H54 (cell line): ENCODE measurements at regions not wholly inside any gene's neighbourhood (a gene's known extent, or its start where the extent isn't known, plus 50 kb on each side); places are given as distances from the start of the nearest gene placed in this dataset.

ENCODE experiments used
- DNase-seq: peaks from one replicate; pipeline ENCODE4 v3.0.0; 2011; ENCODE audit warnings: low spot score, mixed read lengths; ENCODE audit not compliant: insufficient read length
- FAIRE-seq: peaks from 3 replicates; lab custom pipeline; 2011; peaks lifted over from hg19 to GRCh38; lab: Jason Lieb, UNC
- POLR2A ChIP-seq: IDR thresholded peaks from 2 replicates; pipeline ENCODE4 v1.6.1; 2011; ENCODE audit warnings: low read depth, mild to moderate bottlenecking, low read length

GRCh38 chr21:28439788-28440187 is 552.9 kb downstream of the LTN1 start:
- FAIRE-seq (no peak), DNase-seq (no peak)
- TF ChIP-seq POLR2A, result no peak

- FAIRE-seq (no peak), DNase-seq (no peak)
- TF ChIP-seq POLR2A, result no peak
Measured at GRCh38 chr21:28439251-28439650, 553.4 kb downstream of the LTN1 start.

- DNase-seq (no peak), FAIRE-seq (no peak)
Measured at GRCh38 chr21:28437061-28437460, 555.6 kb downstream of the LTN1 start.

DNA sequence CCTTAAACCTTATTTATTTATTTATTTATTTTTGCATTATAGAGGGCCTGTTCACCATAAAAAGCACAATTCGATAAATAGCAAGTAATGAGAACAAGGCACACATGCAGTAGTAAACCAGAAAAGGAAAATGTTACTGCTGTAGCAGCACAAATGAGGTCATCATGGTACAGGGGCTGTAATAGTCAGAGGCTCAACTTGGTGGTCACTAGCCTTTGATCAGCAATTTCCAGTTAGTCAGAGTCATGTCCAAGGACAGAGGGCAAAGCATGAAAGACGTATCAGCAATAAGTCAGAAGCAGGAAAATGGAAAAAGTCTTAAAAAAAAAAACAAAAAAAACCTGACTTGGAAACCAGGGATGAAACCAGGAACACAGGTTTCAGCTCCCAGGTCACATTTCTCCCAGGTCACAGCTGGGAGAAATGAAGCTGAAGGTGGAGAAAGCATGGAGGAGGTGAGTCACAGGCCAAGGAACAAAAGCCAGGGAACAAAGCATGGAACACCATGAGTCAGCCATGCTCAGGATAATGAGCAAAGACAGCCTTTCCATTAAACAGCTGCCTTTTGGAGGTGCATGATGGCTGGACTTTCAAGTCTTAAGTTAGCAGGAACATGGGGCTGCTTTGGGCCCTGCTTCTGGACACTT is 556.3 kb downstream of the LTN1 start:
- FAIRE-seq (peak; percentile 97), DNase-seq (peak; percentile 28)
- no peak for TF ChIP-seq POLR2A

More at GRCh38 chr21:28437061-28437460, 555.6 kb downstream of the LTN1 start:
- no peak for TF ChIP-seq POLR2A

GRCh38 chr21:28431527-28432200 is 561.0 kb downstream of the LTN1 start:
- no peak for TF ChIP-seq POLR2A
- FAIRE-seq, result no peak
- no peak for DNase-seq

GRCh38 chr21:28431022-28431421 is 561.7 kb downstream of the LTN1 start:
- FAIRE-seq, result no peak
- DNase-seq, result no peak
- TF ChIP-seq POLR2A, result no peak

DNA sequence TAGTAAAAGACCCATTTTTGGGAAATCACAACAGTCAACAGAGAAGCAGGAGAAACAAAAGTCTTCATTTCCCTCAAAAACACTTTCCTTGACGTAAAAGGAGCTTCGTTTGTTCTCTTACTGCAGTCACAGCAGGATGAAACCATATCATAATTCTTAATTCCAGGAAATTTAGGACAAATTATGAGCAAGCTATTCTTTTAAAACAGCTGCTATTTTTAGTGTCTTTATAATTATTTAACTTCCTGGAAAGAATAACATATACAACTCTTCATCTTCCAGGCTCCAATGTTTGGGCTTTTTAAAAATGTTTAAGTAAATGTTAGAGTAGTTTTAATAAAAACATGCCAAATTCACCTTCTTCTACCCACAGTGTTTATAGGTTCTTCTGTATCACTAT is 563.5 kb downstream of the LTN1 start:
- DNase-seq, result no peak
- no peak for TF ChIP-seq POLR2A
- FAIRE-seq, result no peak

- DNase-seq (no peak), FAIRE-seq (no peak)
- TF ChIP-seq POLR2A, result no peak
Measured at GRCh38 chr21:28427394-28428022, 565.2 kb downstream of the LTN1 start.

GRCh38 chr21:28426545-28426944 is 566.1 kb downstream of the LTN1 start:
- no peak for TF ChIP-seq POLR2A
- no peak for FAIRE-seq
- DNase-seq, result no peak

DNA sequence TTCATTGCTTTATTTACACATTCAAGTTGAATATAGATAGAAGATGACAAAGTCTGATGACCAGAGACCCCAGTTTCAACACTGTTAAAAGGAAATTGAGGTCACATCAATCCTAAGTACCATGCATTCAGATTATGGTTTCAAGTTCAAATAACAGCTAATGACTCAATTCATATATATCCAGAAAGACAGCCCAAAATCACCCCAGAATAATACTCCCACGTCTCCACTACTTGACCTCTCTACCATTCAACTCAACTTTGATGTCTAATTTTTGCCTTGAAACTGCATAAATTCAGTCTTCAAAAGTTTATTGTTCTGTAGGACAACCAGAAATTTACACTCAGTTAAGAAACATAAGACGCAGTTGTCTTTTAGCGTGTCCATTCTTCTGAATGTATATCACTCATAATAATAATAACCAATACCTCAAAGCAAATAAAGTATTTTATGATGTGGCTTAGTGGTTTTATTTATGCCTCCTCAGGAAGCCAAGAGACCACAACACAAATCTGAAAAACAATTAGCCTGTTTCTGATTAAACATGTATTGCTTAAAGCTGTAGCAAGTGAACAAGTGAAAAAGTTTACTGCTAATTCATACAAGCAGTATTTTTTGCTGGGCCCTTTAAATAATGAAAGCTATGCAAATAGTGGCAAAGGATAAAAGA is 569.0 kb downstream of the LTN1 start:
- no peak for DNase-seq
- no peak for TF ChIP-seq POLR2A

GRCh38 chr21:28421716-28422524 is 570.8 kb downstream of the LTN1 start:
- TF ChIP-seq POLR2A, result no peak
- no peak for FAIRE-seq
- no peak for DNase-seq

More for the DNA sequence above, 569.0 kb downstream of the LTN1 start:
- FAIRE-seq, result no peak

GRCh38 chr21:28419811-28420210 is 572.9 kb downstream of the LTN1 start:
- no peak for TF ChIP-seq POLR2A
- DNase-seq, result no peak
- FAIRE-seq, result no peak

- TF ChIP-seq POLR2A, result no peak
- DNase-seq, result no peak
- no peak for FAIRE-seq
Measured at GRCh38 chr21:28418726-28419514, 573.8 kb downstream of the LTN1 start.
